GM18517 (cell line): ENCODE measurements at regions not wholly inside any gene's neighbourhood (a gene's known extent, or its start where the extent isn't known, plus 50 kb on each side); places are given as distances from the start of the nearest gene placed in this dataset.
"Not testable (repeated sequence)": the region's sequence is repeated elsewhere in the genome, so short reads cannot be mapped to it uniquely, and the experiment has no call there.

ENCODE experiments used
- ATAC-seq: cut with Tn5 transposase; IDR thresholded peaks from one replicate; pipeline ENCODE4 v1.9.1; 2021; ENCODE audit warnings: mild to moderate bottlenecking, moderate library complexity; ENCODE audit not compliant: unreplicated experiment

DNA sequence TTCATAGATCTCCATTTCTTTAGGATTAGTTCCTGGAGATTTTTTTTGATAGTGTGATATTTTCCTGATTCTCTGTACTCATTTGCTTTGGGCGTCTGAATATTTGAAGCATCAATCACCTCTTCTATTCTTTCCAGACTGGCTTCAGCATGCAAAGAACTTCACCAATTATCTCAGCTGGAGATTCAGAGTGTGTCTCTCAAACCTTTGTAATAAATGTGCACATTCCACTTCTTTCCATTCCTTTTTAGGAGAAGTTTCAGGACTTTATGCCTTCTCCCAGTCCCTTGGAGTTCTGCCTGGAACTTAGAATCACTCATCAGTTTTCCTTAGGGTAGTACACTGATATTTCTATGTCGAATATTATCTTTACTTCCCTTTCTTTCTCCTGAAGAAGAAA, 334.8 kb downstream of the TEX13C start:
- no peak for ATAC-seq

DNA sequence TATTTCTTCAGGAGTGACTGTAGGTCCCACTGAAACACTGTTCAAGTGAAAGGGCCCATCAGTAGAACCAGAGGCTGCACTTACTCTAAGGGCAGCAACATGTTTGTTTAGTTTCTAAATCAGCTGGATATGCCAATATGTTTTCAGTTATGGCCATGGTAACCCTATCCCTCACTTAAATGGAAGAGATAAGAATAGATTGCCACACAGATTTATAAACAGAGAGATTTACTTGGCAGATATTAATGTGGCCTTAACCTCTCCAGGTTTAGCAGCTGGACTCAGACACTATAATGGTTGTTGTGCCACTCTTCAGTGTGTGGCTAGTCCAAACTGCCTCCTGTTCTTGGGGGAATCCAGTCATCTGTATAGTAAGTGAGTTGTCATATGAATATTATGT, 354.1 kb downstream of the TEX13C start:
- ATAC-seq = no peak

DNA sequence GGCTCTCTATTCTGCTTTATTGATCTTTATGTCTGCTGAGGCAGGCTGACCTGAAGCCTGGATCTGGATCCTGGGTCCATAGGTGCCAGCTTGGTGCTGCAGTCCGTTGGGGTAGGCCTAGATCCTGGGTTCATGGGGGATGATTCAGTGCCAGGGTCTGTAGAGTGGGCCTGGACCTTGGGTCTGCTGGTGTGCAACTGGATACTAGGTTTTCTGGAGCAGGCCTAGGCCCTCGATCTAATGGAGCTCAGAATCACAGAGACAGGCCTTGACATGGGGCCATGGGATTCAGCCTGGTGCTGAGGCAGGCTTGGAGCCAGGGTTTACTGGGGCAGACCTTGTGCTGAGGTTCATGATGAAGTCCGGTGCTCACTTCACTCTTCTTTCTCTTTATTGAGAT, 358.6 kb downstream of the TEX13C start:
- ATAC-seq = no peak

DNA sequence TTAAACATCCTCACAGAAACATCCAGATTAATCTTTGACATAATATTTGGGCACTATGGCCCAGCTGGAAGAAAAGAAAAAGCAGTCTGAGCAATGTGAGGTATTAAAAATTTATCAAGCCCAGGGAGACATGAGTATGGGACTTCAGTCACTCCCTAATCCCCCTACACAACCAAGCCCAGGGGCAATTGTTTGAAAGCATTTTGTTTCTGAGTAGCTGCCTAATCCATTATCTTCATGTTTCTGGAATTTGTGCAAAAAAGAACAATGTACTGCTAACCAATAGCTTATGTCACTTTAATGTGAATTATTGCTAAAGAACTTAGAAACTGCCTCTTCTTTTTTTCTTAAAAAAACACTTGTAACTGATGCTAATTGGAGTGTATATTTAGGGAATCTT, 360.7 kb downstream of the TEX13C start:
- ATAC-seq = no peak

DNA sequence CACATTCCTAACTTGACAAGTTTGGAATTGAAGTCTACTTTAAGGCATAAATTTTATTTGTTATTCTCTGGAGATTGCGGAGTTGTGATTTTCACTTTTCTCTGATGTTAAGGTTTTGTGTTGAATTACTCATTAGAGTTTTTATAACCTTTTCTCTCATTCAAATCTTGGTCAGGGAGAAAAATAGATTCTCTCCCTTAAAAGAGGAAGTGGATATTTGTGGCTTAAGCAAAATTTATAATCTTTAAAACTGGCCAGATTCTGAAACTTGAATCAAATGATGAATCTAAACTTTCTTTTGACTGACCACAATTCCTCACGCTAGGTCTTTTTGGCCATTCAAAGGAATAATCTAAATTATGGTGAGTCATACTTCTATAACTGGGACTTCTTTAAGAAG, 361.4 kb downstream of the TEX13C start:
- ATAC-seq = no peak

DNA sequence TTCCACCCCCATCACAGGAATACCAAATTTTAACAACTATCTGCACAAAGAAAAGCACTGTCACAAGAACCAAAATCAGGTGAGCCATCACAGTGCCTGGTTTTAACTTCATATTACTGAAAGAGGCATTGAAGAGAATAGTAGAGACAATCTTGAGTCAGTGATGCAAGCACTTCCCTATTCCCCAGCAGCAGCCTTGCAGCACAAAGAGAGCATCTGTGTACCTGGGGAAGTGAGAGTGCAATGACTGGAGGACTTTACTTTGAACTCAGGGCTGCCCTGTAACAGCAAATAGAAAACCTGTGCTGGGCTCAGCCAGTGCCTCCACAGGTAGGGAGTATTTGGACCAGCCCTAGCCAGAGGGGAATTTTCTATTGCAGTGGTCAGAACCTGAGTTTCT, 361.8 kb downstream of the TEX13C start:
- no peak for ATAC-seq

DNA sequence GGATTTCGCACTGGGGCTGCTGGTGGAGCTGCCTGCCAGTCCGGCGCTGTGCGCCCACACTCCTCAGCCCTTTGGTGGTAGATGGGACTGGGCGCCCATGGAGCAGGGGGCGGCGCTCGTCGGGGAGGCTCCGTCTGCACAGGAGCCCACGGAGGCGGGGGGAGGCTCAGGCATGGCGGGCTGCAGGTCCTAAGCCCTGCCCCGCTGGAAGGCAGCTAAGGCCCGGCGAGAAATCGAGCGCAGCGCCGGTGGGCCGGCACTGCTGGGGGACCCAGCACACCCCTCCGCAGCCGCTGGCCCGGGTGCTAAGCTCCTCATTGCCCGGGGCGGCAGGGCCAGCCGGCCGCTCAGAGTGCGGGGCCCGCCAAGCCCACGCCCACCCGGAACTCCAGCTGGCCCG, 370.9 kb downstream of the TEX13C start:
- ATAC-seq = not testable (repeated sequence)

DNA sequence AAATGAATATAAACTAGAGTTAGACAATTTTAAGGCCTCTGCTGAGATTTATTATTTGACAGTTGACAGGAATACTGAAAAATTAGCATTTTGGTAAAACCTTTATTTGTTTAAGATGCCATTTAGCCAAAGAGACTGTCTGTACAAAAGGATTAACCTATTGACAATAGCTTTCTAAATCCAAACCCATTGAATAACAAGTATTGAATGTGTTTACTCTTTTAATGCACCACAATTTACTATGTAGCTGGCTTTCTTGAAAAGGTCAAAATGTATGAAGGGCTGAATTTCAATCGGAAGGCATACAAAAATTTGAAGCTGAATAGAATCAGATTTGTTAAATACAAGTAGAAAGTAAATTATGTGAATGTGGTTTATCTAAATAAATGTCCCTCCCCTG, 374.5 kb downstream of the TEX13C start:
- no peak for ATAC-seq

DNA sequence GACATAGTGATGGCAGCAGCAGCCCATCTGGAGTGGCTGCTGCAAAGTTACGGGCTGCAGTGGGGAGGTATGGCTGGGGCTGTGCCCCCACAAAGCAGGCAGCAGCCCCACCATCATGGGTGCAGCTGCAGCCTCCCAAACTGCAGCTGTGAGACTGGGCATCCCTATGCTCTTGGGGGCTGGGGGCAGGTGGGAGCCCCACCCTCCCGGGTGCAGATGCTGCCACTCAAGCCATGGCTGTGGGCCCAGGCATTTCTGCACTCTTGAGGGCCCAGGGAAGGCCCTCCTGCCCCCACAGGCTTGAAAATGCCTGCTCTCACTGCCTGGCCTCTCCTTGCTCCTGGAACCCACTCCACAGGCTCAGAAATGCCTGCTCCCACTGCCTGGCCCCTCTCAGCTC, 389.4 kb downstream of the TEX13C start:
- no peak for ATAC-seq

DNA sequence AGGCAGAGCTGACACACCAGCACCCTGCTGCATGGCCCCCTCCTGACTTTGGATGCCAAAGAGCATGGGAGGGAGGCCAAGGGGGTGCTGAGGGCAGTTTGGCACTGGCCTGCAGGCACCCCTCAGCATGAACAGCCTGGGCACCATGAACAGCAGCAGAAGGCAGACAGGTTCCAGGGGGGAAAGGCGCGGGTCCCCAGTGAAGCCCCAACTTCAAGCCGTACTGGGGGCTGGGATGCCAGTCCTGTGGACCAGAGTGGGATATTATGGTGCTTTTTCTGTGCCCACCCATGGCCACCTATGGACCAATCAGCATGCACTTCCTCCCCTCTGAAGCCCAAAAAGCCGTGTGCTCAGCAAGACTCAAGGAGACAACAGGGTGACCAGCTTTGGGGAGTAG, 389.9 kb downstream of the TEX13C start:
- no peak for ATAC-seq

DNA sequence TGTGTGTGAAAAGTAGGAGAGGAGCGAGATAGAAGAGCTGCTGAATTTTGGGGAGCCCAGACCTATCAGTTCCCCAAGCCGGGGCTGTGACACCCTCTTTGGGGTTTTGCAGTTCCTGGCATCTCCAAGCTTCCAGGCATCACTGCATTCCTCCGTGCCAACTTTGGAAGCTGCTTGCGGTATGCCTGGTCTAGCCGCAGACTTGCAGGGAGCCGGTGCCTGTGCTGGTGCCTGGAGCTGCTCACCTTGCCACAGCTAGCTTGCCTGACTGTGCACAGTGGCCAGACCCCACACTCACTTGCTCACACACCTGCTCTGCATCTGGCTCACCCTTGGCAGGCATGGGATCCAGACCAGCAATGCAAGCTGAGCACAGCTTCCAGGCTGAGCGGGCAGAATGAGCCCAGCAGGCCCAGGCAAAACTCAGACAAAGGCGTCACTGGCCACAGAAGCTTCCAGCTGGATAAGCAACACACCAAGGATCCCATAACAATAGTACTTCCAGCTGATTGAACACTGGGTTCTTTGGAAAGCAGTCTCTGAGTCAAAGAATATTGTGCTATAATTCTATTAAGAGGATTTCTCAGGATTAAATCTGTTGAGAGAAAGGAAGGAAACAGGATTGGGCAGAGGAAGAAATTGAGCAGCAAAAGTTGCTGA, 390.9 kb downstream of the TEX13C start:
- no peak for ATAC-seq

DNA sequence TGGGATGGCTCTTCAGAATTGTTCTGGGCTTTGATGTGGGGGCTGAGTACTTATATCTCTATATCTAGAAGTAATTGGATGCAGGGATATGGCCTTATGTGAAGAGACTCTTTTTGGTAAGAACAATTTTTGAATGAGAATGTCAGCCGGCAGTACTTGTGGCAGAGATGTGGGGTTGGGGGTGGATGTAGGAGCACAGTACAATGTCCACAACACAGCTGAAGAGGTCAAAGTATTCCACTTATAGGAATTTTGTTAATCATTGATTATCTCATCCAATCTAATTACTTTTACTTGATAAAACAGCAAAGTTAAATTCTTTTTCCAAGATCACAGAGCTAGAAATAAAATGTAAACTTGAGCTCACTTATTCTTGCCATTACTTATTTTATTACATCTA, 391.4 kb downstream of the TEX13C start:
- no peak for ATAC-seq

DNA sequence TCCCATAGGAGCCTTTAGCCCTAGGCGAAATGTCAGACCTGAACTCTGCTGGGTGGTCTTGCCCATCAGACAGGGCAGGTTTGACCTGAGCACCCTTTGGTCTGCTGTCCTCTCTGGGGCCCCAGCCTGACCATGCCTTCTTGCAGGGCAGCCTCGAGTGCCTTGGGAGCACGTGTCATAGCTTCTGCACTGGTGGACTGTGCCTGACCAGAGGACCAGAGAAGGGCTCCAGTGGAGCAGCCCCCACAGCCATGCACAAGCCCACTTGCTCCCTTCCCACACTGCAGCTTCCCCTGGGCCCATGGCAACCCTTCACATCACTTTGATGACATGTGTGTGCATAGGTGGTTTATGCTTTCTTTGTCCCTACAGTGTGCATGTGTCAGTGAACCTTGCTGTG, 394.0 kb downstream of the TEX13C start:
- ATAC-seq = no peak

DNA sequence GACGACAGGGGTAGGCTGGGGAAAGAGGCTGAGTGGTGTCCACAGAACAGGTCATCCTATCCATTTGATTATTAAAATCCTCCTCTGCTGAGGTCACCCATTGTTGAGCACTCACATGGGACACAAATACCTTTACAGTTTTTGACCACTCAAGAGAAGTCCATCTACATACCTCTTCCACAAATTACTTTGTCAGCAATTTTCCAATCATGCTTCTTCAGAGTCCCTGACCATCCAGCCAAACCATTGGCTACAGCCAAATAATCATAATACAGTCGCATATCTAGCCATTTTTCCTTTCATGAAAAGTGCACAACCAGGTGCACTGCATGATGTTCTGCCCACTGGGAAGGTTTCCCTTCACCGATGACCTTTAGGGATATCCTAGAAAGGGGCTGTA, 407.4 kb downstream of the TEX13C start:
- ATAC-seq = no peak

DNA sequence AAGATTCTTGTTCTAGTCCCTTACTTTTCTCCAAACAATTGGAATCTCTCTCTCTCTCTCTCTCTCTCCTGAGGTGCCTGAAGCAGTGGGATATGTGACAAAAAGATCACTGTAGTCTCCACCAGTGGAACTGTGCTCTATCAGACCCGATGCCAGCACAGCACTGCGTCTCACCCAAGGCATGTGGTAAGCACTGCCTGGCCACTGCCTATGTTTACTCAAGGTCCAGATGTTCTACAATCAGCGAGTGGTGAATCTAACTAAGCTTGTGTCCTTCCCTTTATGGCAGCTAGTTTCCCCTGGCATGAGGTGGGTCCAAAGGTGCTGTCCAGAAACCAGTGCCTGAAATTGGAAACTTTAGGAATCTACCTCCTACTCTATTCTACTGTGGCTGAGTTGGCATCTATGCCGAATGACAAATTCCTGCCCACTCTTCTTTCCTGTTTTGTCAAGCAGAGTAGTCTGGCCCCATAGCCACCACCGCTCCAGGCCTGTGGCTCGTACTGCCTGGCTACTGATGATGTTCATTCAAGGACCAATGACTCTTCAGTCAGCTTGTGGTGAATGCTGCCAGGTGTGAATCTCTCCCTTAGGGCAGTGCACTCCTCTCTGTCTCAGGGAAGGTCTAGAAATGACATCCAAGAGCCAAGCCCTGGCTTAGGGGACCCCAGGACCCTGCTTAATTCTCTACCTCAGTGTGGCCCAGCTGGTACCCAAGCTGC, 416.5 kb downstream of the TEX13C start:
- ATAC-seq = no peak

DNA sequence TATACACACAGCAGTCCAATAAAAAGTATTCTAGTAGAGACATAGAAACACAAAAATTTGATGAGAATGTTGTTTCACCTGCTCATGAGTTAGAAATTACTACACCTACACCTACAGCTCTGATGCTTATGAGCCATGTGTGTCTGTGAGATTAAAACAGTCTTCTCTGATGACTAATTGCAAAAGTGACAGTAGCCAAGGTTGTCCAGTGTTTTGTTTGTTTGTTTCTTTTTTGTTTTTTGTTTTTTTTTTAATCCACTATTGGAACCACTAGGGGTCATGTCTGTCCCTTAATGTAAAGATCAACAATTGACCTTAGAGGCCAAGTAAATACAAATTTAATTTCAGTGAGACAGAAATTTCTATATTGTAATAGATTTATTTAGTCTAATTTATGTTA, 423.1 kb downstream of the TEX13C start:
- ATAC-seq = no peak

DNA sequence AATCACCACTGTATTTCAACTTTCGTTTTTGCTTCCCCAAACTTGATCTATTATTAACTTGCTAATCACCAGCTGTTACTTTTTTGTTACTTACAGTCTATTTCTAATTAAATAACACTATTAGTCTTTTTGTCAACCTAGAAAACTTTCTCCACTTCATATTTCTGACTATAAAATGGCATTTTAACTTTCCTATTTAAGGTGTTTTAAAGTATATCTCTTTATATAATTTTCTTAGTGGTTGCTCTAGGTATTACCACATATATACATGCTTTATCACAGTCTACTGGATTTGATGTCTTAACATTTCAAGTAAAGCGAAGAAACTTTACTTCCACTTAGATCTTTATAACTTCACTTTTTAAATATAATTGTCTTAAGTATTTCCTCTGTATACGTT, 421.2 kb downstream of the DCAF12L2 start:
- ATAC-seq = no peak

DNA sequence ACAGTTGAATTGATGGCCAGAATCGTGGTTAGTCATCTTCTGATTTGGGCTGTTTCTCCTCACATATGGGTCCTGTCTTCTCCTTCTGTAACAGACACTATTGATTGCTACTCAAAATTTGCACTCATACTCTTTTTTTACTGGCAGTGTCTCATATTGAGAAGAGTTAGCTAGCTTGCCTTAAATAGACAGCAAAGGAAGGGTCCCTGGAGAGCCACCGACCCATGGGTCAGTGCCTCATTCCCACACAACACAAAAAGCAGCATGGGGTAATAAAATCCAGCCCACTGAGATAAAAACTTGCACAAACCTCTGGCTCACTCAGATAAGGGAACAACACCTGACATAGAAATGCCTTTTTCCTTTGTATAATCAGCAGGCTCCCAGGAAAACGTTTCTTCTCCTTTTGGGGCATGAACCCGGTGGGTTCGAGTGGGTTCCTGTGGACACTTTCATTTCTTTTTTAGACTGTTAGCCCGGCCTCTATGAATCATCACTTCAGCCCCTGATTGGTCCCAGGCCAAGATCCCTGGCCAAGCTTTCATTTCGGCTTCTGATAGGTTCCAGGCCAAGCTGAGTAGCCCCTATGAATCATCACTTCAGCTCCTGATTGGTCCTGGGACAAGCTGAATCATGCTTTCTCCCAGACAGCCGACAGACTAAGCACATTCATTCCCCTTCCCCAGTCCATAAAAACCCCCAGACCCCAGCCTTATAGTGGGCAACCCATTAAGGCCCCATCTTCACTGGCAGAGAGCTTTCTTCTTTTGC, 408.1 kb downstream of the DCAF12L2 start:
- no peak for ATAC-seq

DNA sequence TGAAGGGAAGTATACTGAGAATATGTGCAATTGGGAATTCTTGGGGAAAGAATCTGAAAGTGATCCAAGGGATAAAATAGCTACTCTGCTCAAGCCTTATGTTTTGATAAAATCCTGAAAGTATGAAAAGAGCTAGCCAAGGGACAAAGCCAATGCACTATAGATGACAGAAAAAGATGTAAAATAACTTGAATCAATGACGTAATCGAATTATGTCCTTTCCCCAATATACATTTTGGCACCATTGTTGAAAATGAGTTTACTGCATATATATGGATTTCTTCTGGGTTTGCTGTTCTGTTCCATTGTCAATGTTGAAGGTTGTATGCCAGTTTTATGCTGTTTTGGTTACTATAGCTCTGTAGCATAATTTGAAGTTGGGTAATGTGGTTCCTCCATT, 407.3 kb downstream of the DCAF12L2 start:
- ATAC-seq = no peak

DNA sequence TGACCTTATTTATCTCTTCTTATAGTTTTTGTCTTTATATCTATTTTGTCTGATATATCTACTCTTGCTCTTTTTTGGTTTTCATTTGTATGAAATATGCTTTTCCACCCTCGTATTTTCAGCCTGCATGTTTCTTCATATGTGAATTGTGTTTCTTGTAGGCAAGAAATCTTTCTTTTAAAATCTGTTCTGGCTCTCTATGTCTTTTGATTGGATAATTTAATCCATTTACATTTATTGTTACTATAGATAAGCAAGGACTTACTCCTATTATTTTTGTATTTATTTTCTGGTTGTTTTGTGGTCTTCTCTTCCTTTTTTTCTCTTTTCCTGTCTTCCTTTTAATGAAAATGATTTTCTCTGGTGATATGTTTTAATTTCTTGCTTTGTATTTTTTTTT, 403.1 kb downstream of the DCAF12L2 start:
- ATAC-seq = no peak

DNA sequence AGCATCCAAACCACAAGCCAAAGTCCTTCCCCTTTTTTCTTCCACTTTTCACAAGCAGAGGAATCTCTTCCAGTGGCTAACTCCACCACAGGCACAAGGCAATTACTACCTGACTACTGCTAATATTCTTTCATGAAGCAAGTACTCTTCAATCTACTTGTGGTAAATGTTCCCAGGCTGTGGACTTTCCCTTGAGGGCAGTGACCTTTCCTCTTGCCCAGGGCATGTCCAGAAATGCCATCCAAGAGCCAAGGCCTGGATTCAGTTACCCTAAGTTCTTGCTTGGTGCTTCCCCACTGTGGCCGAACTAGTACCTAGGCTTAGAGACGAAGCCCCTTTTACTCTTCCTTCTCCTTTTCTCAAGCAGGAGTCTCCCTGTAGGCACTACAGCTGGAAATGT, 400.7 kb downstream of the DCAF12L2 start:
- ATAC-seq = no peak

DNA sequence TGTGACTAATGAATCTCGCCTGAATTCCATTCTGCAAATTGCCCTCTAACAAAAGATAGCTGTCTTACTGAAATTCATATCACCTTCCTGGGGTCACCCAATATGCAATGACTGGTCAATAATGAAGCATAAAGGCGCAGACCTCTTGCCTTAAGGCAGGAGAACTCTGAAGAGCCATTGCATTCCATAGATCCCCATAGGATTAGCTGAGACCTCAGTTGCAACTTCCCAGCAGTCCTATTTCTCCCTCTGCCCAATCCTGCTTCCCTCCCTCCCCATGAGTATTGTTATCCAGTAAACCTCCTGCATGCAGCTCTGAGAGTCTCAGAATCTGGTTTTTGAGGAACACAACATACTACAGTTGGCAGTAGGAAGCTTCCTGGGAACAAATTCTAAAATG, 396.5 kb downstream of the DCAF12L2 start:
- no peak for ATAC-seq
